ENCODE measurements at regions not wholly inside any gene's neighbourhood (a gene's known extent, or its start where the extent isn't known, plus 50 kb on each side); places are given as distances from the start of the nearest gene placed in this dataset.

GRCh38 chr13:100773923-100774663 lies 99.5 kb upstream of the TMTC4 start:
- WGBS (ENCODE audit: insufficient coverage, low coverage, missing lambda C conversion rate) = 0% methylated on average over 13 of the region's 13 CpGs
- TF ChIP-seq ZNF766 (CRISPR knock-in tag; conservative IDR thresholded peaks at IDR 0.05) (no peak), HOXB6 (CRISPR knock-in tag; IDR thresholded peaks at IDR 0.05; ENCODE audit: borderline replicate concordance) (no peak), ZNF668 (CRISPR knock-in tag; IDR thresholded peaks at IDR 0.05) (no peak), ZNF699 (CRISPR knock-in tag; IDR thresholded peaks at IDR 0.05; ENCODE audit: insufficient replicate concordance) (no peak), POLR2A (conservative IDR thresholded peaks at IDR 0.05) (no peak), LEF1 (IDR thresholded peaks at IDR 0.05) (no peak), HDGF (IDR thresholded peaks at IDR 0.05) (no peak), ZSCAN29 (IDR thresholded peaks at IDR 0.05) (no peak), ZNF780A (CRISPR knock-in tag; IDR thresholded peaks at IDR 0.05) (no peak), CXXC5 (CRISPR knock-in tag; IDR thresholded peaks at IDR 0.05) (no peak), TSC22D4 (tag; IDR thresholded peaks at IDR 0.05) (no peak), MAFG (tag; conservative IDR thresholded peaks at IDR 0.05) (no peak), BRD9 (IDR thresholded peaks at IDR 0.05; ENCODE audit: low read depth, partially characterized antibody) (no peak), SIX5 (IDR thresholded peaks at IDR 0.05; ENCODE audit: borderline replicate concordance in 1 of 2, insufficient read depth in 1 of 2, low read depth in 1 of 2, low read length in 2 of 2) (no peak), SAFB (IDR thresholded peaks at IDR 0.05; ENCODE audit: borderline replicate concordance, low read depth, low read length) (no peak), KLF16 (IDR thresholded peaks at IDR 0.05) (no peak)
- H2AFZ ChIP-seq (ENCODE audit: low read depth, low read length) = no peak overlapping the region
- ATAC-seq (no peak), FAIRE-seq (no peak), DNase-seq (ENCODE audit: extremely low read depth in 1 of 4, low spot score in 3 of 4) (no peak)
- no peaks in the 10 kb centered on the region for H3K27me3 ChIP-seq (ENCODE audit: control insufficient read depth in 2 of 2, insufficient read depth in 2 of 2, low read length in 2 of 2)
- no TSS peak for BruUV-seq (replicated peaks)
- H3K27ac ChIP-seq (ENCODE audit: extremely low read depth, low read depth, low read length) = no peak overlapping the region
- H4K20me1 ChIP-seq (replicated peaks; ENCODE audit: control insufficient read depth, insufficient read depth, low read length) = no peaks in the 10 kb centered on the region
- no peaks in the 10 kb centered on the region for H3K4me1 ChIP-seq (replicated peaks in 1 of 2; ENCODE audit: control insufficient read depth in 2 of 2, insufficient read depth in 2 of 2, low read length in 2 of 2)
- in situ Hi-C loops (cut with MboI) (no loop called here), intact Hi-C loops (cut with micrococcal nuclease) (no loop called here)
- no peaks in the 10 kb centered on the region for H3K79me2 ChIP-seq (ENCODE audit: control insufficient read depth, insufficient read depth, low read length)
- H3K9ac ChIP-seq (ENCODE audit: insufficient read depth in 1 of 2, low read depth in 2 of 2, low read length in 2 of 2) = no peak overlapping the region
- no peaks in the 10 kb centered on the region for H3K9me1 ChIP-seq (ENCODE audit: control insufficient read depth, insufficient read depth, low read length)
- no peaks in the 10 kb centered on the region for H3K9me3 ChIP-seq (replicated peaks; ENCODE audit: control insufficient read depth, insufficient read depth, low read depth, low read length)
- H3K36me3 ChIP-seq (ENCODE audit: control insufficient read depth, insufficient read depth, low read length) = no peaks in the 10 kb centered on the region
- CTCF ChIA-PET (ENCODE audit: low intra/inter-chr PET ratio) = no interaction called here
- no peak overlapping the region for H3K4me3 ChIP-seq
- POLR2A ChIA-PET = no interaction called here
- no peak overlapping the region for H3K4me2 ChIP-seq (ENCODE audit: insufficient read depth, low read length)
